Testis (tissue), 2 donors: ENCODE measurements at regions not wholly inside any gene's neighbourhood (a gene's known extent, or its start where the extent isn't known, plus 50 kb on each side); places are given as distances from the start of the nearest gene placed in this dataset.

Experiments used
- DNase-seq: peaks from one replicate; pipeline ENCODE4 v3.0.0-alpha.2; 2019
- H3K27ac ChIP-seq, 2 donors: fragments of 200-600 bp; sonication (generic); one replicate each; pipeline ENCODE4 v1.5.1; 2019
- H3K27me3 ChIP-seq: fragments of 200-600 bp; sonication (generic); one replicate; pipeline ENCODE4 v1.5.1; 2019
- H3K36me3 ChIP-seq: fragments of 200-600 bp; sonication (generic); one replicate; pipeline ENCODE4 v1.5.1; 2017; ENCODE audit warnings: low read depth; ENCODE audit errors: missing control alignments
- H3K4me1 ChIP-seq: fragments of 200-600 bp; sonication (generic); one replicate; pipeline ENCODE4 v1.5.1; 2019
- H3K4me3 ChIP-seq, 2 donors: fragments of 200-600 bp; sonication (generic); one replicate each; pipeline ENCODE4 v1.5.1; 2017 to 2019
- H3K9me3 ChIP-seq: fragments of 200-600 bp; sonication (generic); one replicate; pipeline ENCODE4 v1.5.1; 2017
- CTCF ChIP-seq, 3 experiments: fragments of 450-650 bp in 2 of 3; fragments of 200-600 bp in 1 of 3; sonication (generic) in 1 of 3; IDR thresholded peaks; one replicate each; pipeline ENCODE4 v1.5.1; 2016 to 2019; ENCODE audit warnings: antibody characterized with exemption in 3 of 3, mild to moderate bottlenecking in 2 of 3, moderate library complexity in 1 of 3
- POLR2A ChIP-seq: fragments of 450-650 bp; IDR thresholded peaks from one replicate; pipeline ENCODE4 v1.6.1; 2017; ENCODE audit warnings: antibody characterized with exemption, mild to moderate bottlenecking, moderate library complexity
- WGBS, 2 donors: methylation state at CpG; one replicate each; pipeline ENCODE4 v1.1.5; 2018; 5-methylcytosine and 5-hydroxymethylcytosine counted together
- intact Hi-C: fragments of 100-400 bp; cut with DNase I; formaldehyde crosslinking; loops from one replicate; pipeline ENCODE4 v1.15.1; 2023; ENCODE audit warnings: low total_unique reads

GRCh38 chr15:77759896-77760592, 127.3 kb upstream of the LINGO1 start:
- 72 to 75% methylated on average over 11 to 14 of the region's 14 CpGs for WGBS, 2 donors
- intact Hi-C loops: no loop called here
- DNase-seq: no peak
- Histone ChIP-seq H3K4me1 (no peaks in the 10 kb centered on the region), H3K9me3 (no peaks in the 10 kb centered on the region), H3K27ac (no peak overlapping the region), H3K27me3 (no peaks in the 10 kb centered on the region), H3K4me3 (no peak overlapping the region), H3K36me3 (no peaks in the 10 kb centered on the region)
- TF ChIP-seq CTCF (IDR thresholded peaks at IDR 0.05) (no peak), POLR2A (no peak)

- H3K4me1 ChIP-seq: no peaks in the 10 kb centered on the region
- intact Hi-C loops: no loop called here
- DNase-seq: no peak
- no peak for TF ChIP-seq CTCF (IDR thresholded peaks at IDR 0.05)
- no peak for TF ChIP-seq POLR2A
- no peak overlapping the region for H3K4me3 ChIP-seq
- no peaks in the 10 kb centered on the region for H3K27me3 ChIP-seq
- no peak overlapping the region for H3K27ac ChIP-seq
- no peaks in the 10 kb centered on the region for H3K9me3 ChIP-seq
- no peaks in the 10 kb centered on the region for H3K36me3 ChIP-seq
Measured at GRCh38 chr15:77753939-77754338, 121.2 kb upstream of the LINGO1 start.

- intact Hi-C loops: no loop called here
- Histone ChIP-seq H3K4me3 (no peak overlapping the region), H3K9me3 (no peaks in the 10 kb centered on the region), H3K36me3 (no peaks in the 10 kb centered on the region), H3K27me3 (no peaks in the 10 kb centered on the region), H3K27ac (no peak overlapping the region), H3K4me1 (no peaks in the 10 kb centered on the region)
- DNase-seq: peak; percentile 18
- TF ChIP-seq POLR2A (no peak), CTCF (IDR thresholded peaks at IDR 0.05) (no peak)
- WGBS, 2 donors: 43 to 73% methylated on average over 6 to 9 of the region's 9 CpGs
Measured at GRCh38 chr15:77753281-77753873, 120.7 kb upstream of the LINGO1 start.

GRCh38 chr15:77749998-77750540, 117.4 kb upstream of the LINGO1 start:
- Histone ChIP-seq H3K4me3 (no peak overlapping the region), H3K4me1 (no peaks in the 10 kb centered on the region), H3K27me3 (no peaks in the 10 kb centered on the region), H3K36me3 (no peaks in the 10 kb centered on the region), H3K9me3 (no peaks in the 10 kb centered on the region), H3K27ac (no peak overlapping the region)
- intact Hi-C loops: no loop called here
- TF ChIP-seq CTCF (IDR thresholded peaks at IDR 0.05) (no peak), POLR2A (no peak)
- no peak for DNase-seq
- WGBS, 2 donors: 79 to 82% methylated on average over 14 to 15 of the region's 15 CpGs
